Esophagus squamous epithelium (tissue), 4 donors: ENCODE measurements at regions not wholly inside any gene's neighbourhood (a gene's known extent, or its start where the extent isn't known, plus 50 kb on each side); places are given as distances from the start of the nearest gene placed in this dataset.

Experiments used
- CTCF ChIP-seq, 6 experiments: fragments of 450-650 bp in 4 of 6; fragments of 200-600 bp in 2 of 6; sonication (generic) in 2 of 6; IDR thresholded peaks; one replicate each; pipeline ENCODE4 v1.5.1; 2016 to 2019; ENCODE audit warnings: antibody characterized with exemption in 6 of 6, mild to moderate bottlenecking in 4 of 6, moderate library complexity in 4 of 6
- POLR2A ChIP-seq, 4 donors: fragments of 450-650 bp; IDR thresholded peaks; one replicate each; pipeline ENCODE4 v1.6.1; 2017; ENCODE audit warnings: antibody characterized with exemption in 4 of 4, mild to moderate bottlenecking in 4 of 4, moderate library complexity in 3 of 4

DNA sequence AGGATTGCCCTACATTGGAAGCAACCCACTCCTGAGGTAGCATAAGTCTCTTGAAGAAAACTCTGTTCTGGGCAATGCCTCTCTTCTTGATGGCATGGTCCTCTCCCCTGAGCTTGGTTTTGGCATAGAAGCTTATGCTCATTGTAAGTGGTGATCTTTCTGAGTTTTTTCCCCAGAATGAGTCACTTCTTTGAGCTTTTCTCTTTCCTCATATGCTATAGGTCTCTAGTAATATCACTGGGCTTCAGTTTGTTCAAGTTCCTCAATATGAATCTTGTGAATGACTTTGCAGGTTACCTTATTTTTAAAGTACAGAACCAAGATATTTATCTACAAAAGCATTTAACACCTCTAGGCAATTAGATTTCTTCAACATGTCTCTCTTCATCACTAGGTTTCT is 76.5 kb upstream of the ATG10 start:
- TF ChIP-seq POLR2A (IDR thresholded peaks at IDR 0.05): no peak
- no peak for TF ChIP-seq CTCF (IDR thresholded peaks at IDR 0.05)
